ENCODE measurements at regions not wholly inside any gene's neighbourhood (a gene's known extent, or its start where the extent isn't known, plus 50 kb on each side); places are given as distances from the start of the nearest gene placed in this dataset.
"Not testable (repeated sequence)": the region's sequence is repeated elsewhere in the genome, so short reads cannot be mapped to it uniquely, and the experiment has no call there.

DNA sequence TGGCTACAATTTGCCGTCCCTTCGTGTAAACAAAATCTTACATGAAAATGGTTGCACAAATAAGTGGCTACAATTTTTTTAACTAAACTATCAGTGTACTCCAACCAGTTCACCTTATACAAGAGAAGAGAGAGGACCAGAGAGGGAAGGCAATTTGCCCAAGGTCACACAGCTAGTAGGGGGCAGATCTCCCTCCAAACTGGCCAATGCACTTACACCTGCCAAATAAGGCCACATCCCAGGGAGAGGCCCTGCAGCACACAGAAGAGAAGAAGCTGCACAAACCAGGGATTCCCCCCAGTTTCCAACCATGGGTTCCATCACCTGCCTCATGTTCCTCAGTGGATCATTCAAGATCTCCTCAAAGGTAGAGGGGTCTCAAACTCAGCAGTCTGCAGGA, 349.9 kb downstream of the SOX9 start:
- Histone ChIP-seq H3K79me2 (ENCODE audit: low read length) (peaks cover 93% of the 10 kb centered on the region), H3K4me1 (ENCODE audit: low read length) (peaks cover 25% of the 10 kb centered on the region), H3K9me2 (replicated peaks; ENCODE audit: insufficient read depth, low read length) (no peaks in the 10 kb centered on the region), H3K4me3 (ENCODE audit: low read length) (no peak overlapping the region), H3K9ac (ENCODE audit: low read length) (no peak overlapping the region), H3K9me3 (replicated peaks; ENCODE audit: insufficient read depth, low read length) (no peaks in the 10 kb centered on the region), H3F3A (ENCODE audit: insufficient read depth, low read length) (peaks cover 7% of the 10 kb centered on the region), H2AFZ (ENCODE audit: low read length) (no peak overlapping the region), H3K27ac (ENCODE audit: low read length) (no peak overlapping the region), H3K4me2 (ENCODE audit: low read depth, low read length) (no peak overlapping the region), H4K20me1 (ENCODE audit: insufficient read depth, low read length) (peaks cover 19% of the 10 kb centered on the region), H3K27me3 (replicated peaks; ENCODE audit: insufficient read depth, low read length) (no peaks in the 10 kb centered on the region), H3K36me3 (replicated peaks; ENCODE audit: insufficient read depth, low read length) (no peaks in the 10 kb centered on the region)
- no peak for DNase-seq
- TF ChIP-seq EZH2 (optimal IDR thresholded peaks at IDR 0.05; ENCODE audit: low read depth, low read length), result no peak
- no peak for TF ChIP-seq EZH2phosphoT487 (IDR thresholded peaks at IDR 0.05; ENCODE audit: low read length)
- TF ChIP-seq, protein P1, sequence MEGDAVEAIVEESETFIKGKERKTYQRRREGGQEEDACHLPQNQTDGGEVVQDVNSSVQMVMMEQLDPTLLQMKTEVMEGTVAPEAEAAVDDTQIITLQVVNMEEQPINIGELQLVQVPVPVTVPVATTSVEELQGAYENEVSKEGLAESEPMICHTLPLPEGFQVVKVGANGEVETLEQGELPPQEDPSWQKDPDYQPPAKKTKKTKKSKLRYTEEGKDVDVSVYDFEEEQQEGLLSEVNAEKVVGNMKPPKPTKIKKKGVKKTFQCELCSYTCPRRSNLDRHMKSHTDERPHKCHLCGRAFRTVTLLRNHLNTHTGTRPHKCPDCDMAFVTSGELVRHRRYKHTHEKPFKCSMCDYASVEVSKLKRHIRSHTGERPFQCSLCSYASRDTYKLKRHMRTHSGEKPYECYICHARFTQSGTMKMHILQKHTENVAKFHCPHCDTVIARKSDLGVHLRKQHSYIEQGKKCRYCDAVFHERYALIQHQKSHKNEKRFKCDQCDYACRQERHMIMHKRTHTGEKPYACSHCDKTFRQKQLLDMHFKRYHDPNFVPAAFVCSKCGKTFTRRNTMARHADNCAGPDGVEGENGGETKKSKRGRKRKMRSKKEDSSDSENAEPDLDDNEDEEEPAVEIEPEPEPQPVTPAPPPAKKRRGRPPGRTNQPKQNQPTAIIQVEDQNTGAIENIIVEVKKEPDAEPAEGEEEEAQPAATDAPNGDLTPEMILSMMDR (IDR thresholded peaks at IDR 0.05; ENCODE audit: low read length), result no peak

DNA sequence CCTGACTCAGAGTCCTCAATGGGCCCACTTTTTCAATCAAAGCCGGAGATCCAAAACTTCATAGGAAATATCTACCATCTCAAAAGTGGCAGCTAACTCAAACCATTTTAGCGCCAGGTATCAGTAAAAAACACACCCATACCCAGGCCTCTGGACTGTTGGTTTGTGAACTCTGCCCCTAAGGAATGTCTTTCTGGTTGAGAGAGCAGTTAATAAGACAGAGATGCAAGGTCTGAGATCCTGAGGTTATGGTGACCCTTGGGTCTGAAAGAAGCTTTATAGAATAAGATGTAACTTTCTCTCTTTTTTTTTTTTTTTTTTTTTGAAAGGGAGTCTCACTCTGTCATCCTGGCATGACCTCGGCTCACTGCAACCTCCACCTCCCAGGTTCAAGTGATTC, 350.5 kb downstream of the SOX9 start:
- Histone ChIP-seq H4K20me1 (ENCODE audit: insufficient read depth, low read length) (peaks cover 16% of the 10 kb centered on the region), H3K9ac (ENCODE audit: low read length) (no peak overlapping the region), H3K9me3 (replicated peaks; ENCODE audit: insufficient read depth, low read length) (no peaks in the 10 kb centered on the region), H3F3A (ENCODE audit: insufficient read depth, low read length) (peaks cover 7% of the 10 kb centered on the region), H3K4me2 (ENCODE audit: low read depth, low read length) (no peak overlapping the region), H3K27ac (ENCODE audit: low read length) (no peak overlapping the region), H3K27me3 (replicated peaks; ENCODE audit: insufficient read depth, low read length) (no peaks in the 10 kb centered on the region), H3K9me2 (replicated peaks; ENCODE audit: insufficient read depth, low read length) (no peaks in the 10 kb centered on the region), H3K79me2 (ENCODE audit: low read length) (peaks cover 93% of the 10 kb centered on the region), H3K4me1 (ENCODE audit: low read length) (peaks cover 19% of the 10 kb centered on the region), H3K4me3 (ENCODE audit: low read length) (no peak overlapping the region), H2AFZ (ENCODE audit: low read length) (no peak overlapping the region), H3K36me3 (replicated peaks; ENCODE audit: insufficient read depth, low read length) (no peaks in the 10 kb centered on the region)
- no peak for DNase-seq
- TF ChIP-seq EZH2 (optimal IDR thresholded peaks at IDR 0.05; ENCODE audit: low read depth, low read length) (no peak), EZH2phosphoT487 (IDR thresholded peaks at IDR 0.05; ENCODE audit: low read length) (no peak)
- TF ChIP-seq, protein P1 (IDR thresholded peaks at IDR 0.05; ENCODE audit: low read length), result no peak

DNA sequence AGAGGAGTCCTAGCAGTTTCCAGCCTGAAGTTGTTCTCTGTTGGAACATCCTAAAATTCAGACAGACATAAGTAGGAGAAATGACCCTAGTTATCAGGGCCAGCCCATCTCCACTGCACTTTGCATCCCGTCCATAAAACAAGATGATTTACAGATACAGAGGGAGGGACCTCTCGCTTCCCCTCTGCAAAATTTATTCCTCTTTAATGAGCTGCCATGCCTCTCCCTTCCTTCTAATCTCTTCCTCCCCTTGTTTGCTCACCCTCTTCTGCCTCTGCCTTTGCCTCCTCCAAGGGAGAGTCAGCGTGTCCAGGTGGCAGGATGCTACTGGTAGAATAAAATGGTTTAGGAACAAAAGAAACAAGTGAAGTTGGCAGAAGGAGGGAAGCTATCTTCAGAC, 351.3 kb downstream of the SOX9 start:
- no peak overlapping the region for H3K4me3 ChIP-seq (ENCODE audit: low read length)
- no peaks in the 10 kb centered on the region for H3K27me3 ChIP-seq (replicated peaks; ENCODE audit: insufficient read depth, low read length)
- H3K79me2 ChIP-seq (ENCODE audit: low read length), result peaks cover 93% of the 10 kb centered on the region
- no peak overlapping the region for H3K9ac ChIP-seq (ENCODE audit: low read length)
- TF ChIP-seq, protein P1 (IDR thresholded peaks at IDR 0.05; ENCODE audit: low read length), result no peak
- TF ChIP-seq EZH2 (optimal IDR thresholded peaks at IDR 0.05; ENCODE audit: low read depth, low read length), result no peak
- no peak for TF ChIP-seq EZH2phosphoT487 (IDR thresholded peaks at IDR 0.05; ENCODE audit: low read length)
- no peak overlapping the region for H2AFZ ChIP-seq (ENCODE audit: low read length)
- H3K9me3 ChIP-seq (replicated peaks; ENCODE audit: insufficient read depth, low read length), result no peaks in the 10 kb centered on the region
- no peaks in the 10 kb centered on the region for H3K9me2 ChIP-seq (replicated peaks; ENCODE audit: insufficient read depth, low read length)
- peaks cover 12% of the 10 kb centered on the region for H3K4me1 ChIP-seq (ENCODE audit: low read length)
- DNase-seq, result no peak
- no peak overlapping the region for H3K27ac ChIP-seq (ENCODE audit: low read length)
- no peaks in the 10 kb centered on the region for H3K36me3 ChIP-seq (replicated peaks; ENCODE audit: insufficient read depth, low read length)
- H4K20me1 ChIP-seq (ENCODE audit: insufficient read depth, low read length), result peaks cover 16% of the 10 kb centered on the region
- no peaks in the 10 kb centered on the region; the same call in 1 of the 2 replicates for H3F3A ChIP-seq (ENCODE audit: insufficient read depth, low read length)
- H3K4me2 ChIP-seq (ENCODE audit: low read depth, low read length), result no peak overlapping the region

DNA sequence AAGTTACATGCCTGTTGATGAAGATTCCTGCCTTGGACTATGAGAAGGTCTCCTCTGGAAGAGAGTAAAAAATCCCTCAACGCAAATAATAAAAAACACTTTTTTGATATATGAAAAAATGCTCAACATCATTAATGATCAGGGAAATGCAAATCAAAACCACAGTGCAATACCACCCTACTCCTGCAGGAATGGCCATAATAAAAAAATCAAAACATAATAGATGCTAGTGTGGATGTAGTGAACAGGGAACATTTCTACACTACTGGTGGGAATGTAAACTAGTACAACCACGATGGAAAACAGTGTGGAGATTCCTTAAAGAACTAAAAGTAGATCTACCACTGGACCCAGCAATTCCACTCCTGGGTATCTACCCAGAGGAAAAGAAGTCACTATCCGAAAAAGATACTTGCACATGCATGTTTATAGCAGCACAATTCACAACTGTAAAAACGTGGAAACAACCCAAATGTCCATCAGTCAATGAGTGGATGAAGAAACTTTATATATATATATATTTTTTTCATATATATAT, 352.1 kb downstream of the SOX9 start:
- H3F3A ChIP-seq (ENCODE audit: insufficient read depth, low read length); H3K4me3 ChIP-seq (ENCODE audit: low read length); H3K27me3 ChIP-seq (replicated peaks; ENCODE audit: insufficient read depth, low read length); H3K9me2 ChIP-seq (replicated peaks; ENCODE audit: insufficient read depth, low read length); H3K9me3 ChIP-seq (replicated peaks; ENCODE audit: insufficient read depth, low read length); H3K36me3 ChIP-seq (replicated peaks; ENCODE audit: insufficient read depth, low read length); H2AFZ ChIP-seq (ENCODE audit: low read length); H3K4me2 ChIP-seq (ENCODE audit: low read depth, low read length); H3K9ac ChIP-seq (ENCODE audit: low read length); DNase-seq; H3K4me1 ChIP-seq (ENCODE audit: low read length); H3K27ac ChIP-seq (ENCODE audit: low read length): not testable (repeated sequence)
- Histone ChIP-seq H4K20me1 (ENCODE audit: insufficient read depth, low read length) (peaks cover 20% of the 10 kb centered on the region), H3K79me2 (ENCODE audit: low read length) (peaks cover 93% of the 10 kb centered on the region)
